BE2C (cell line): ENCODE measurements at regions not wholly inside any gene's neighbourhood (a gene's known extent, or its start where the extent isn't known, plus 50 kb on each side); places are given as distances from the start of the nearest gene placed in this dataset.
A peak's percentile ranks its signal among the peaks of the same experiment; 100 is the strongest.

Experiments used
- DNase-seq: peaks from one replicate; pipeline ENCODE4 v3.0.0-alpha.2; 2020
- H3K27me3 ChIP-seq: fragments of 250-450 bp; sonication (Bioruptor Pico); 2 replicates; pipeline ENCODE4 v1.5.1; 2020; ENCODE audit warnings: mild to moderate bottlenecking
- H3K36me3 ChIP-seq: fragments of 250-450 bp; sonication (Bioruptor Pico); 2 replicates; pipeline ENCODE4 v1.5.1; 2020; ENCODE audit warnings: mild to moderate bottlenecking
- H3K4me1 ChIP-seq: fragments of 250-450 bp; sonication (Bioruptor Pico); 2 replicates; pipeline ENCODE4 v1.5.1; 2020
- H3K4me3 ChIP-seq: 2 replicates; pipeline ENCODE4 v1.5.1; 2011; ENCODE audit warnings: low read depth, low read length
- H3K9me3 ChIP-seq: fragments of 250-450 bp; sonication (Bioruptor Pico); 2 replicates; pipeline ENCODE4 v1.5.1; 2020
- CTCF ChIP-seq: IDR thresholded peaks from 2 replicates; pipeline ENCODE4 v1.5.1; 2012; ENCODE audit warnings: mild to moderate bottlenecking, low read depth, low read length

GRCh38 chr6:134651519-134651918 lies 298.4 kb downstream of the ALDH8A1 start:
- TF ChIP-seq CTCF, result no peak
- no peak overlapping the region for H3K4me3 ChIP-seq
- no peak for DNase-seq
- no peaks in the 10 kb centered on the region for H3K9me3 ChIP-seq
- H3K4me1 ChIP-seq, result no peaks in the 10 kb centered on the region; the same call in 1 of the 2 replicates
- no peaks in the 10 kb centered on the region for H3K36me3 ChIP-seq
- H3K27me3 ChIP-seq, result no peaks in the 10 kb centered on the region

- no peak for TF ChIP-seq CTCF
- Histone ChIP-seq H3K9me3 (no peaks in the 10 kb centered on the region), H3K4me3 (no peak overlapping the region), H3K4me1 (no peaks in the 10 kb centered on the region; the same call in 1 of the 2 replicates), H3K36me3 (no peaks in the 10 kb centered on the region), H3K27me3 (no peaks in the 10 kb centered on the region)
- no peak for DNase-seq
These were observed 302.0 kb downstream of the ALDH8A1 start for GRCh38 chr6:134647861-134648260.

- Histone ChIP-seq H3K4me3 (no peak overlapping the region), H3K36me3 (no peaks in the 10 kb centered on the region), H3K27me3 (no peaks in the 10 kb centered on the region), H3K9me3 (no peaks in the 10 kb centered on the region), H3K4me1 (peaks cover 6% of the 10 kb centered on the region)
- DNase-seq, result no peak
- TF ChIP-seq CTCF, result no peak
These were observed 307.1 kb downstream of the ALDH8A1 start for GRCh38 chr6:134642819-134643218.

- DNase-seq, result no peak
- Histone ChIP-seq H3K4me3 (no peak overlapping the region), H3K27me3 (no peaks in the 10 kb centered on the region), H3K36me3 (no peaks in the 10 kb centered on the region), H3K4me1 (peaks cover 6% of the 10 kb centered on the region), H3K9me3 (no peaks in the 10 kb centered on the region)
- no peak for TF ChIP-seq CTCF
These were observed 307.6 kb downstream of the ALDH8A1 start for GRCh38 chr6:134642279-134642678.

- peak; percentile 95 for TF ChIP-seq CTCF
- peaks cover 6% of the 10 kb centered on the region; the same call in 1 of the 2 replicates for H3K4me1 ChIP-seq
These were observed 308.9 kb downstream of the ALDH8A1 start for GRCh38 chr6:134640975-134641429.

GRCh38 chr6:134640229-134640628 lies 309.7 kb downstream of the ALDH8A1 start:
- no peaks in the 10 kb centered on the region for H3K27me3 ChIP-seq
- no peak overlapping the region for H3K4me3 ChIP-seq
- TF ChIP-seq CTCF, result no peak
- DNase-seq, result no peak
- H3K4me1 ChIP-seq, result peaks cover 6% of the 10 kb centered on the region; the same call in 1 of the 2 replicates
- no peaks in the 10 kb centered on the region for H3K36me3 ChIP-seq
- H3K9me3 ChIP-seq, result no peaks in the 10 kb centered on the region

More at GRCh38 chr6:134640975-134641429, 308.9 kb downstream of the ALDH8A1 start:
- Histone ChIP-seq H3K27me3 (no peaks in the 10 kb centered on the region), H3K36me3 (no peaks in the 10 kb centered on the region), H3K4me3 (no peak overlapping the region), H3K9me3 (no peaks in the 10 kb centered on the region)
- DNase-seq, result peak; percentile 72
